T-helper 1 cell treated with Interleukin-12 subunit alpha and Interleukin-12 subunit beta and Interleukin-4 antibody, amounts not matched to agents 30 μg/mL and 1 μg/mL, for 36 hours (primary cell): ENCODE measurements at regions not wholly inside any gene's neighbourhood (a gene's known extent, or its start where the extent isn't known, plus 50 kb on each side); places are given as distances from the start of the nearest gene placed in this dataset.

ENCODE experiments used
- H3K27ac Mint-ChIP-seq: one replicate; pipeline ENCODE4 v1.8.0; 2021; ENCODE audit warnings: mild to moderate bottlenecking, mixed read lengths
- H3K27me3 Mint-ChIP-seq: one replicate; pipeline ENCODE4 v1.8.0; 2021; ENCODE audit warnings: low read depth, mixed read lengths
- H3K36me3 Mint-ChIP-seq: one replicate; pipeline ENCODE4 v1.8.0; 2021; ENCODE audit warnings: low read depth, mixed read lengths
- H3K4me1 Mint-ChIP-seq: one replicate; pipeline ENCODE4 v1.8.0; 2021; ENCODE audit warnings: low read depth, mixed read lengths
- H3K4me3 Mint-ChIP-seq: one replicate; pipeline ENCODE4 v1.8.0; 2021; ENCODE audit warnings: mild to moderate bottlenecking, moderate library complexity, mixed read lengths
- H3K9me3 Mint-ChIP-seq: one replicate; pipeline ENCODE4 v1.8.0; 2021; ENCODE audit warnings: mixed read lengths

DNA sequence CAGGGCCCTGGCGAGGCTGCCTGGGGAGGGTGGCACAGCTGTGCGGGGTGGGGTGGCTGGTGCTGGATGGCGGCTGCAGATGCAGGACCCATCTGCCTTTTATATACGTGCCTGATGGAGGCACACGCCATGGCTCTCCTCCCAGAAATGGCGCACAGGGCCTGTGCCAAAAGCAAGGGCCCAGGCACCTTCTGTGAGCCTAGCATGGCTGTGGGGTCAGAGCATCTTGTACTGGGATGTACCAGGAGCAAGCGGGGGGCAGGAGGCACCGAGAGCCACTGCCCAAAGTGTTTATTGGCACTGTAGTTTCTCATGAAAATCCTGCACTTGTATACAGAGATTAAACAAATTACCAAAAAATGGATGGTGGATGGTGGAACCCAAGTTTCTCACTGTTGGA, 724.1 kb downstream of the GALR1 start:
- Mint-ChIP-seq H3K4me3 (no peak overlapping the region), H3K36me3 (no peaks in the 10 kb centered on the region), H3K27ac (no peak overlapping the region), H3K4me1 (no peaks in the 10 kb centered on the region), H3K9me3 (peaks cover 14% of the 10 kb centered on the region), H3K27me3 (no peaks in the 10 kb centered on the region)

DNA sequence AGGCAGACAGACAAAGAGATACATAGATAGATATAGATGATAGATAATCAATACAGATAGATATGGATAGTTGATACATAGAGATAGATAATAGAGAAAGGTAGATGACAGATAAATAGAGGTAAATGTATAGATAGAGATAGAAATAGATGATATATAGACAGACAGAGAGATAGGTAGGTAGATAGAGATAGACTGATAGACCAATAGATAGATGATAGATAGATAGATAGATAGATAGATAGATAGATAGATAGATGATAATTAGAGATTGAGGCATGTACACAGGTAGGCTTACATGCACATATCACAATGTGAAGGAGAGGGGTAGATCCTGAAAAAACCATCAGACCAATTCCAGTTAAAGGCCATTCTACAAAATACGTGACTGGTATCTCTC, 724.7 kb downstream of the GALR1 start:
- peaks cover 18% of the 10 kb centered on the region for H3K9me3 Mint-ChIP-seq
- no peaks in the 10 kb centered on the region for H3K36me3 Mint-ChIP-seq
- H3K27ac Mint-ChIP-seq = no peak overlapping the region
- no peak overlapping the region for H3K4me3 Mint-ChIP-seq
- H3K4me1 Mint-ChIP-seq = no peaks in the 10 kb centered on the region
- H3K27me3 Mint-ChIP-seq = no peaks in the 10 kb centered on the region

- Mint-ChIP-seq H3K27ac (no peak overlapping the region), H3K4me3 (no peak overlapping the region), H3K36me3 (no peaks in the 10 kb centered on the region), H3K9me3 (peaks cover 25% of the 10 kb centered on the region), H3K4me1 (no peaks in the 10 kb centered on the region), H3K27me3 (no peaks in the 10 kb centered on the region)
Observed at GRCh38 chr18:77977331-77977730, 727.7 kb downstream of the GALR1 start.

DNA sequence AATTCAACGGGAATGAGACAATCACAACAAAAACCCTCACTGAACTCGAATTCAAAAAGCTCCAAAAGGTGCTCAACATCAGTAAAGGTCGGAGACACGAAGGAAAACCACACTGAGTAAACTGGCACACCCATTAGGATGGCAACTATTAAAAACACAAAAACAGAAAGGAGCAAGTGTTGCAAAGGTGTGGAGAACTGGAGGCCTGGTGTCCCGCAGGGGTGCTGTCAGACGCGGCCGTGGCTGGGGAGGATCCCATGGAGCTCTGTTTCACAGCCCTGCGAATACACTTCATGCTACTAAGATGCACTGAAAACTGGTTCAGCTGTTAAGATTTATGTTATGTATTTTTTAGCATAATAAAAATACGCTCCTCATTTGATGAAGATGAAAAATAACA, 730.6 kb downstream of the GALR1 start:
- no peak overlapping the region for H3K27ac Mint-ChIP-seq
- no peaks in the 10 kb centered on the region for H3K36me3 Mint-ChIP-seq
- no peaks in the 10 kb centered on the region for H3K4me1 Mint-ChIP-seq
- no peaks in the 10 kb centered on the region for H3K27me3 Mint-ChIP-seq
- peaks cover 25% of the 10 kb centered on the region for H3K9me3 Mint-ChIP-seq
- no peak overlapping the region for H3K4me3 Mint-ChIP-seq

- Mint-ChIP-seq H3K27me3 (no peaks in the 10 kb centered on the region), H3K36me3 (no peaks in the 10 kb centered on the region), H3K9me3 (peaks cover 20% of the 10 kb centered on the region), H3K4me3 (no peak overlapping the region), H3K4me1 (no peaks in the 10 kb centered on the region), H3K27ac (no peak overlapping the region)
Observed at GRCh38 chr18:77981874-77982273, 732.2 kb downstream of the GALR1 start.

DNA sequence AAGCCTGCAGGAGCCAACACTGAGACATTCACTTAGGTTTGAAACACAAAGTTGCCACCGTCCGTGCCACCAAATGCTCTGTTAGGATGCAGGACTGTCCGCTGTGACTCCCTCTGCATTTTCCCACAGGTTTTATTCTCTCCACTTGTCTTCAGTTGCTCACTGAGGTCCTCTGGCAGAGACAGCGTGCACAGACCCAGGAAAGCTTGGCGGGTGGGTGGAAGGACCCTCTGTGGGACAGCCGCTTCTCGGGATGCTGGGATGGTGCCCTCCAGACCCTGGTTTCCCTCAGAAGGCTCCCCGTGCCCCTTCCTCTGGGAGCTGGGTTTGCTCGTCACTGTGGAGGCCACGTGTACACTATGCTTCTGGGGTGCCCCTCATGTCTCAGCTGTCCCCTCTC, 733.6 kb downstream of the GALR1 start:
- no peaks in the 10 kb centered on the region for H3K4me1 Mint-ChIP-seq
- peaks cover 13% of the 10 kb centered on the region for H3K9me3 Mint-ChIP-seq

GRCh38 chr18:77984178-77984577, 734.5 kb downstream of the GALR1 start:
- H3K9me3 Mint-ChIP-seq = peaks cover 7% of the 10 kb centered on the region
- no peak overlapping the region for H3K4me3 Mint-ChIP-seq
- no peaks in the 10 kb centered on the region for H3K27me3 Mint-ChIP-seq
- no peaks in the 10 kb centered on the region for H3K36me3 Mint-ChIP-seq
- no peak overlapping the region for H3K27ac Mint-ChIP-seq
- H3K4me1 Mint-ChIP-seq = no peaks in the 10 kb centered on the region

More for the DNA sequence above, 733.6 kb downstream of the GALR1 start:
- Mint-ChIP-seq H3K4me3 (no peak overlapping the region), H3K36me3 (no peaks in the 10 kb centered on the region), H3K27me3 (no peaks in the 10 kb centered on the region), H3K27ac (no peak overlapping the region)

GRCh38 chr18:77984833-77985232, 735.2 kb downstream of the GALR1 start:
- Mint-ChIP-seq H3K27ac (no peak overlapping the region), H3K36me3 (no peaks in the 10 kb centered on the region), H3K9me3 (peaks cover 7% of the 10 kb centered on the region), H3K4me3 (no peak overlapping the region), H3K27me3 (no peaks in the 10 kb centered on the region), H3K4me1 (no peaks in the 10 kb centered on the region)

- Mint-ChIP-seq H3K36me3 (no peaks in the 10 kb centered on the region), H3K27ac (no peak overlapping the region), H3K4me1 (no peaks in the 10 kb centered on the region), H3K9me3 (peaks cover 5% of the 10 kb centered on the region), H3K4me3 (no peak overlapping the region), H3K27me3 (no peaks in the 10 kb centered on the region)
Observed at GRCh38 chr18:77985526-77986281, 736.1 kb downstream of the GALR1 start.

DNA sequence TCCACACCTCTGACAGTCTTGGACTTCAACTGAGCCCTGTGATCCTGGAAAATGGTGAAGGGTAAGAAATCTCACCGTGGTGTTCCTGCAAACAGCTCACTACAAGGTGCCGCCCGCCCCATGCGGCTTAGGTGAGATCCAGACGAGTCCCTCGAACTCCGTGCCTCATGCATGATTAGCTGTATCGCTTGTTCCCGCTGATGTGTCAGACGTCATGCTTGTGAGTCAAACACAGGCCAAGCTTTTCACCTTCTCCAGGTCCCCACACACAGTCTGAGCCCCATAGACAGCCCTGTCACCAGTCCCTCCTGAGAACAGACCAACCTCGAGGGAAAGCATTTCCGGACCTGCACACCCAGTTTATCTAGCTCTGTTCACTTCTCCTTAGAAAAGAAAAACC, 740.5 kb downstream of the GALR1 start:
- H3K27ac Mint-ChIP-seq = no peak overlapping the region
- peaks cover 7% of the 10 kb centered on the region for H3K9me3 Mint-ChIP-seq
- no peak overlapping the region for H3K4me3 Mint-ChIP-seq
- no peaks in the 10 kb centered on the region for H3K27me3 Mint-ChIP-seq
- H3K36me3 Mint-ChIP-seq = no peaks in the 10 kb centered on the region
- no peaks in the 10 kb centered on the region for H3K4me1 Mint-ChIP-seq

- Mint-ChIP-seq H3K4me3 (no peak overlapping the region), H3K4me1 (no peaks in the 10 kb centered on the region), H3K27me3 (no peaks in the 10 kb centered on the region), H3K9me3 (peaks cover 7% of the 10 kb centered on the region), H3K36me3 (no peaks in the 10 kb centered on the region), H3K27ac (no peak overlapping the region)
Observed at GRCh38 chr18:77990901-77991300, 741.3 kb downstream of the GALR1 start.

GRCh38 chr18:77992057-77992456, 742.4 kb downstream of the GALR1 start:
- peaks cover 7% of the 10 kb centered on the region for H3K9me3 Mint-ChIP-seq
- no peak overlapping the region for H3K4me3 Mint-ChIP-seq
- no peak overlapping the region for H3K27ac Mint-ChIP-seq
- no peaks in the 10 kb centered on the region for H3K36me3 Mint-ChIP-seq
- no peaks in the 10 kb centered on the region for H3K4me1 Mint-ChIP-seq
- no peaks in the 10 kb centered on the region for H3K27me3 Mint-ChIP-seq

DNA sequence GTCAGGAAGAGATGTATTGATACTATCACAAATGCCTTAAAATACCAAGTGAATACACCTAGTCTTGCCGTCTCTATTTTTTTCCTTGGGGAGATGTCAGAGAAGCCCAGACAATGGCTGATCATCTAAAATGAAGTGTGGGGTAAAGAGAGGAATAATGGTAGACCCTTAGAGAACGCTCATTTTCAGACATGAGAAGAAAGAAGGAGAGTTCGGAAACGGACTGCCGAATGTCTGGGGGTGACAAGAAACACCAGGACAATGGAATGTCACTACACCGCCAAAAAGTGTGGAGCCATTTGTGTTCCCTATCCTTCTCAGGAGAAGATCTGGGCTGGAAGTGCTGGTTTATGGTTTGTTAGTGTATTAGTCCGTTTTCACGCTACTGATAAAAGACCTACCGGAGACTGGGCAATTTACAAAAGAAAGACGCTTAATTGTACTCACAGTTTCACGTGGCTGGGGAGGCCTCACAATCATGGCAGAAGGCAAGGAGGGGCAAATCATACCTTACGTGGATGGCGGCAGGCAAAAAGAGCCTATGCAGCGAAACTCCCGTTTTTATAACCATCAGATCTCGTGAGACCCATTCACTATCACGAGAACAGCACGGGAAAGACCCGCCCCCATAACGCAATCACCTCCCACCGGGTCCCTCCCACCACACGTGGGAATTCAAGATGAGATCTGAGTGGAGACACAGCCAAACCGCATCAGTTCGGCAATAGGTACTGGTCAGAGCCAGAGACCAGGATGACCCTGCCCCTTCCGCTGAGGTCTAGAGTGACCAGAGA, 743.7 kb downstream of the GALR1 start:
- Mint-ChIP-seq H3K9me3 (peaks cover 7% of the 10 kb centered on the region), H3K36me3 (no peaks in the 10 kb centered on the region), H3K27ac (no peak overlapping the region), H3K27me3 (no peaks in the 10 kb centered on the region), H3K4me1 (no peaks in the 10 kb centered on the region), H3K4me3 (no peak overlapping the region)

DNA sequence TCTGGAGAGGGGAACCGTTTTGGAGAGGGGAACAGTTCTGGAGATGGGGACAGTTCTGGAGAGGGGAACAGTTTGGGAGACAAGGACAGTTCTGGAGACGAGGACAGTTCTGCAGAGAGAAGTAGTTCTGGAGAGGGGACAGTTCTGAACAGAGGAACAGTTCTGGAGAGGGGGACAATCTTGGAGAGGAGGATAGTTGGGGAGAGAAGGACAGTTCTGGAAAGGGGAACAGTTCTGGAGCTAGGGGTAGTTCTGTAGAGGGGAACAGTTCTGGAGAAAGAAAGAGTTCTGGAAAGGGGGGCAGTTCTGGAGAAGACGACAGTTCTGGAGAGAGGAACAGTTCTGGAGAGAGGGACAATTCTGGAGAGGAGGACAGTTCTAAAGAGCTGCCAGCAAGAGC, 745.9 kb downstream of the GALR1 start:
- Mint-ChIP-seq H3K4me1 (no peaks in the 10 kb centered on the region), H3K4me3 (no peak overlapping the region), H3K9me3 (peaks cover 7% of the 10 kb centered on the region), H3K27ac (no peak overlapping the region), H3K36me3 (no peaks in the 10 kb centered on the region), H3K27me3 (no peaks in the 10 kb centered on the region)

DNA sequence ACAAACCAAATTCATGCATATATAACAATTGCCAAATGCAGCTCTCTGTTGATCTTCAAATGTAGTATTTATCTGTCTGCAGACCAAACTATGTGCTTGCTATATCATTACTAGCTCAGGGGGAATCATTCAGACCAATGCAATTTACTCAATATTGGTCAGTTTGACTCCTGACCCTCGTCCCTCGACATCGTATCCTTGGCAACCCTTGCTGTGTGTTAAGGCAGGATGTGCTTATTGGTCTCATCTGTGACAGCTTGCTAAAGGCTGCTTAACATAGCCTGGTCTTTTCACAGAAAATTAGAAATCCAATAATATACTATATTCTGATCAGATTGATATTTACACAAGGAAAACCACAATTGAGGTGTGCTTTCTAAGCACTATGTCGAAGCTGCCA, 747.1 kb downstream of the GALR1 start:
- Mint-ChIP-seq H3K27ac (no peak overlapping the region), H3K27me3 (no peaks in the 10 kb centered on the region), H3K36me3 (no peaks in the 10 kb centered on the region), H3K4me1 (no peaks in the 10 kb centered on the region), H3K9me3 (peaks cover 15% of the 10 kb centered on the region), H3K4me3 (no peak overlapping the region)
